ENCODE measurements at regions not wholly inside any gene's neighbourhood (a gene's known extent, or its start where the extent isn't known, plus 50 kb on each side); places are given as distances from the start of the nearest gene placed in this dataset.

DNA sequence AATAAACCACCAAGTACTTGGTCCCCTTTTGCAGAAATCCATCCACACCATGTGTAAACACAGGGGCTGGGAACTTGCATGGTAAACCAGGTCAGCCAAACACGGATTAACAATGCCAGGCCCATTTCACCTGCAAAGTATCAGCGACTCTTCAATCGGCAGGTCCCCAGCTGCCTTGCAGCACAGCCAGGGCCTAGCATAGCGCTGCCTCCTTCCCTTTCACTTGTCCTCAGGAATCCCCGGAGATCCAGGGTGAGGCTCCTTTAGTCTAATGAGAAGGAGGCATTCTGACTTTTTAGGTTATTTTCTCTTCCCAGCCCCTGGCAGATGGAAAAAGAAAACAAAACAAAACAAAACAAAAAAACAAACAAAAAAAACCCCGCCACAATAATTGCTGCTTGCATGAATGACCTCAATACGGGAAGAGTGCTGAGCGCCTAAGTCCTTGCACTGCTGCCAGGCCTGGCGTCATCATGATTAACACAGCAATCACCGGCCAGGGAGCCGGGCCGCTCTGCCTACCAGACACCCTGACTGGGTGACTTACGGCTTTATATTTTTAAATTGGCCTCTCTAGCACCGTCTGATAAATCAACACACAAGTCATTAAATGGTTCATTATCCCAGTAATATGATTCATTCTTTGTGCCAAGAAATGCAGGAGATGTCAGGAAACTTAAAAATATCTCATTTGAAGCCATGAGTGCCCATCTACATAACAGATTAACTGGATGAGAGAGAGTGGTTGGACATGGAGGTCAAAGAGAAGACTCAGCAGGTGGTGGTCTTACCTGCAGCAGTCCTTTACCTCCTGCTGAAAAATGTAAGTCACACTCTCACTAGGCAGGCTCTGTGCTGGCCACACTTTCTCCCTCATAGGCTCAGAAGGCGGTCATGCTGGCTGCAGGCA lies 692.7 kb downstream of the UQCRFS1 start:
- Histone ChIP-seq H3K36me3 (ENCODE audit: control insufficient read depth in 5 of 5, insufficient read depth in 5 of 5, low read length in 5 of 5) (no peaks in the 10 kb centered on the region), H3K27me3 (ENCODE audit: control insufficient read depth in 5 of 5, insufficient read depth in 4 of 5, low read length in 5 of 5) (no peaks in the 10 kb centered on the region), H3K4me1 (ENCODE audit: control insufficient read depth in 5 of 5, insufficient read depth in 5 of 5, low read length in 5 of 5) (no peaks in the 10 kb centered on the region), H3K27ac (ENCODE audit: low read depth, low read length) (no peak overlapping the region), H3K9ac (ENCODE audit: low read length in 5 of 5) (peak overlapping the region in 1 of 5 donors; percentile 20), H3K9me3 (ENCODE audit: control insufficient read depth in 5 of 5, low read length in 5 of 5) (no peaks in the 10 kb centered on the region), H3K4me3 (ENCODE audit: low read depth in 1 of 5, low read length in 5 of 5) (no peak overlapping the region)

DNA sequence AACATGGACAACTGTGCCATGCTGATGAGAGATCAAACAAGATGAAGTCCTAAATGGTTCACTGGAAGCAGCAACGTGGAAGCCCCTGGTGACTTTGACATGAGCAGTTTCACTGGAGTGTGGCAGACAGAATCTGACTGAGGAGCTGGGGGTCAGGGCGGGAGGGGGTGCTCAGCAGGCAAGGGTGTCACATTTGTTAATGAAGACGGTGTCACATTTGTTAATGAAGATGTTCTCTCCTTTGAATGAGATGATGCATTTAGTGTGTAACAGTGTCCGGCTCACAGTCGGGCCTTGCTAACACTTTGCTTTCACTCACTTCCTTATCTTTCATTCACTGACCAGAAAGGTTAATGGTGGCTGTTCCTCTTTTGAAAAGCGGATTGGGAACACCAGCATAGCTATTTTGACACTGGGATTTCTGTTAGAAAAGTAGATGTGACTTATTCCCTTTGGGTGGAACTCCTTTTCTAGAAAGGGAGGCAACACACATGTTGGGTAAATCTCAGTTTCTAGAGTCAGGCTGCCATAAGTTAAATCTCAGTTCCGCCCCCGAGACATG lies 693.7 kb downstream of the UQCRFS1 start:
- Histone ChIP-seq H3K27me3 (ENCODE audit: control insufficient read depth in 5 of 5, insufficient read depth in 4 of 5, low read length in 5 of 5) (no peaks in the 10 kb centered on the region), H3K4me1 (ENCODE audit: control insufficient read depth in 5 of 5, insufficient read depth in 5 of 5, low read length in 5 of 5) (no peaks in the 10 kb centered on the region), H3K27ac (ENCODE audit: low read depth, low read length) (no peak overlapping the region), H3K9ac (ENCODE audit: low read length in 5 of 5) (no peak overlapping the region), H3K36me3 (ENCODE audit: control insufficient read depth in 5 of 5, insufficient read depth in 5 of 5, low read length in 5 of 5) (no peaks in the 10 kb centered on the region), H3K4me3 (ENCODE audit: low read depth in 1 of 5, low read length in 5 of 5) (no peak overlapping the region), H3K9me3 (ENCODE audit: control insufficient read depth in 5 of 5, low read length in 5 of 5) (no peaks in the 10 kb centered on the region)

- no peak overlapping the region for H3K27ac ChIP-seq (ENCODE audit: low read depth, low read length)
- H3K36me3 ChIP-seq (ENCODE audit: control insufficient read depth in 5 of 5, insufficient read depth in 5 of 5, low read length in 5 of 5): no peaks in the 10 kb centered on the region
- H3K4me1 ChIP-seq (ENCODE audit: control insufficient read depth in 5 of 5, insufficient read depth in 5 of 5, low read length in 5 of 5): no peaks in the 10 kb centered on the region
- H3K9me3 ChIP-seq (ENCODE audit: control insufficient read depth in 5 of 5, low read length in 5 of 5): no peaks in the 10 kb centered on the region
- no peak overlapping the region for H3K4me3 ChIP-seq (ENCODE audit: low read depth in 1 of 5, low read length in 5 of 5)
- no peaks in the 10 kb centered on the region for H3K27me3 ChIP-seq (ENCODE audit: control insufficient read depth in 5 of 5, insufficient read depth in 4 of 5, low read length in 5 of 5)
- no peak overlapping the region for H3K9ac ChIP-seq (ENCODE audit: low read length in 5 of 5)
Observed at GRCh38 chr19:28516415-28516872, 696.5 kb downstream of the UQCRFS1 start.

- H3K9ac ChIP-seq (ENCODE audit: low read length in 5 of 5): no peak overlapping the region
- no peak overlapping the region for H3K27ac ChIP-seq (ENCODE audit: low read depth, low read length)
- no peaks in the 10 kb centered on the region for H3K4me1 ChIP-seq (ENCODE audit: control insufficient read depth in 5 of 5, insufficient read depth in 5 of 5, low read length in 5 of 5)
- H3K36me3 ChIP-seq (ENCODE audit: control insufficient read depth in 5 of 5, insufficient read depth in 5 of 5, low read length in 5 of 5): no peaks in the 10 kb centered on the region
- H3K9me3 ChIP-seq (ENCODE audit: control insufficient read depth in 5 of 5, low read length in 5 of 5): no peaks in the 10 kb centered on the region
- no peak overlapping the region for H3K4me3 ChIP-seq (ENCODE audit: low read depth in 1 of 5, low read length in 5 of 5)
- H3K27me3 ChIP-seq (ENCODE audit: control insufficient read depth in 5 of 5, insufficient read depth in 4 of 5, low read length in 5 of 5): no peaks in the 10 kb centered on the region
Observed at GRCh38 chr19:28514166-28514565, 698.8 kb downstream of the UQCRFS1 start.

GRCh38 chr19:28511655-28512054 lies 701.3 kb downstream of the UQCRFS1 start:
- no peak overlapping the region for H3K9ac ChIP-seq (ENCODE audit: low read length in 5 of 5)
- no peak overlapping the region for H3K27ac ChIP-seq (ENCODE audit: low read depth, low read length)
- H3K4me1 ChIP-seq (ENCODE audit: control insufficient read depth in 5 of 5, insufficient read depth in 5 of 5, low read length in 5 of 5): no peaks in the 10 kb centered on the region
- H3K36me3 ChIP-seq (ENCODE audit: control insufficient read depth in 5 of 5, insufficient read depth in 5 of 5, low read length in 5 of 5): no peaks in the 10 kb centered on the region
- H3K4me3 ChIP-seq (ENCODE audit: low read depth in 1 of 5, low read length in 5 of 5): no peak overlapping the region
- H3K9me3 ChIP-seq (ENCODE audit: control insufficient read depth in 5 of 5, low read length in 5 of 5): no peaks in the 10 kb centered on the region
- H3K27me3 ChIP-seq (ENCODE audit: control insufficient read depth in 5 of 5, insufficient read depth in 4 of 5, low read length in 5 of 5): no peaks in the 10 kb centered on the region

DNA sequence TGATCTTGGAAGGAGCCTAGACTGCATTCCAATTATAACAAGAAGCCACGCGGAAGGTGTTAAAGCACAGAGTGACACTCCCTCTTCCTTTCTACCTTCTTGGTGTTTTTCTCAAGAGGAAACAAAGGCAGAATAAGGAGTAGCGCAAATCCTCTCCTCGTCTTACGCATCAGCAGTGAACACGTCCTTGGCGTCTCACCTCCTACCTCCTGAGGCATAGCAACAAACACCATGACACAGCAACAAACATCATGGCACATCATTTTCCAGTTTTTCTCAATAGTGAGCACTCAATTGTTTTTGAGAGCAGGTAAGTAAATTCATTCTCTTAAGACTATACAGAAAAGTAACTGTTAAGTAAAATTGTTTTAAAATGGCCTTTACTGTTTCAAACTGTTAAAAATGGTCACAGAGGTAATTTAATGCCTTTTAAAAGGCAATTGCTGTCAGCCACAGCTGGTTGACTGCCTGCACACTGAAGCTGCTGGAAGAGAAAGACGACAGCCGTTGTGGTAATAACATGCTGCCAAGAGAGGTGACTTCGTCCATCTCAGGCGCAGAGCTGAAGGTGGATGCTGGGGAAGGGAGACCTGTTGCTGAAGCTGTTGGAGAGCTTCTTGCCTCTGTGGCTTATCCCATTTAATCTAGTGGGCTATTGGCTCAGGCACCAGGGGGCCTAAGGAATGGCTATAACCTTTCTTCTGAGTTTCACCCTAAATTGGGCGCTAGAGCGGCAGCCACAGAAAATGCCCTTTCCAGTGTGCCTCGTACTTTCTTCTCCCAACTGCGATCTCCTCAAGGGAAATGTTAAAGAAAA lies 703.7 kb downstream of the UQCRFS1 start:
- Histone ChIP-seq H3K4me1 (ENCODE audit: control insufficient read depth in 5 of 5, insufficient read depth in 5 of 5, low read length in 5 of 5) (peaks cover 0 to 2% (median 0%) of the 10 kb centered on the region in 5 donors), H3K9ac (ENCODE audit: low read length in 5 of 5) (no peak overlapping the region), H3K36me3 (ENCODE audit: control insufficient read depth in 5 of 5, insufficient read depth in 5 of 5, low read length in 5 of 5) (no peaks in the 10 kb centered on the region), H3K27me3 (ENCODE audit: control insufficient read depth in 5 of 5, insufficient read depth in 4 of 5, low read length in 5 of 5) (no peaks in the 10 kb centered on the region), H3K9me3 (ENCODE audit: control insufficient read depth in 5 of 5, low read length in 5 of 5) (no peaks in the 10 kb centered on the region), H3K4me3 (ENCODE audit: low read depth in 1 of 5, low read length in 5 of 5) (no peak overlapping the region), H3K27ac (ENCODE audit: low read depth, low read length) (no peak overlapping the region)

DNA sequence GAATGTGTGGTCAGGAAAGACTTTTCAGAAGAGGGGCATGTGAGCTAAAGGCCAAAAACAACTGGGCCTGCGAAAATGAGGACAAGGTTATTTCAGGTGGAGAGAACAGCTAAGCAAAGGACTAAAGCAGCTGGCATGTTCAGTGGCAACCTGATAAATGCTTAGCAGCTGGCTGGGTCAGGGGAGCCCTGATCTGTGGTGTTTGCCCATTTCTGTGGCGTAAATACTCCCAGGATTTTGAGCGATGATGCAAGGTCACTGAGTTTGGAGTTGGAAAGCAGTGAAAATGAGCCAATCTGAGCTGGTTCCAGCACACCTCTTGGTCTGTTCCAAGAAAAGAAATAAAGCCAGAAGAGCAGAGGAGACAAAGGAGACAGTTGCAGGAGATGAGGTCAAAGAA lies 704.3 kb downstream of the UQCRFS1 start:
- Histone ChIP-seq H3K27ac (ENCODE audit: low read depth, low read length) (no peak overlapping the region), H3K4me3 (ENCODE audit: low read depth in 1 of 5, low read length in 5 of 5) (no peak overlapping the region), H3K36me3 (ENCODE audit: control insufficient read depth in 5 of 5, insufficient read depth in 5 of 5, low read length in 5 of 5) (no peaks in the 10 kb centered on the region), H3K4me1 (ENCODE audit: control insufficient read depth in 5 of 5, insufficient read depth in 5 of 5, low read length in 5 of 5) (peaks cover 0 to 2% (median 0%) of the 10 kb centered on the region in 5 donors), H3K9ac (ENCODE audit: low read length in 5 of 5) (no peak overlapping the region), H3K27me3 (ENCODE audit: control insufficient read depth in 5 of 5, insufficient read depth in 4 of 5, low read length in 5 of 5) (no peaks in the 10 kb centered on the region), H3K9me3 (ENCODE audit: control insufficient read depth in 5 of 5, low read length in 5 of 5) (no peaks in the 10 kb centered on the region)

GRCh38 chr19:28505933-28506332 lies 707.0 kb downstream of the UQCRFS1 start:
- no peaks in the 10 kb centered on the region for H3K9me3 ChIP-seq (ENCODE audit: control insufficient read depth in 5 of 5, low read length in 5 of 5)
- H3K9ac ChIP-seq (ENCODE audit: low read length in 5 of 5): no peak overlapping the region
- H3K4me3 ChIP-seq (ENCODE audit: low read depth in 1 of 5, low read length in 5 of 5): no peak overlapping the region
- no peaks in the 10 kb centered on the region for H3K27me3 ChIP-seq (ENCODE audit: control insufficient read depth in 5 of 5, insufficient read depth in 4 of 5, low read length in 5 of 5)
- H3K4me1 ChIP-seq (ENCODE audit: control insufficient read depth in 5 of 5, insufficient read depth in 5 of 5, low read length in 5 of 5): peaks cover 0 to 2% (median 0%) of the 10 kb centered on the region in 5 donors
- no peaks in the 10 kb centered on the region for H3K36me3 ChIP-seq (ENCODE audit: control insufficient read depth in 5 of 5, insufficient read depth in 5 of 5, low read length in 5 of 5)
- no peak overlapping the region for H3K27ac ChIP-seq (ENCODE audit: low read depth, low read length)

GRCh38 chr19:28505134-28505533 lies 707.8 kb downstream of the UQCRFS1 start:
- Histone ChIP-seq H3K36me3 (ENCODE audit: control insufficient read depth in 5 of 5, insufficient read depth in 5 of 5, low read length in 5 of 5) (no peaks in the 10 kb centered on the region), H3K27me3 (ENCODE audit: control insufficient read depth in 5 of 5, insufficient read depth in 4 of 5, low read length in 5 of 5) (peaks cover 0 to 4% (median 0%) of the 10 kb centered on the region in 5 donors), H3K4me1 (ENCODE audit: control insufficient read depth in 5 of 5, insufficient read depth in 5 of 5, low read length in 5 of 5) (peaks cover 0 to 2% (median 0%) of the 10 kb centered on the region in 5 donors), H3K9me3 (ENCODE audit: control insufficient read depth in 5 of 5, low read length in 5 of 5) (no peaks in the 10 kb centered on the region), H3K27ac (ENCODE audit: low read depth, low read length) (no peak overlapping the region), H3K4me3 (ENCODE audit: low read depth in 1 of 5, low read length in 5 of 5) (no peak overlapping the region), H3K9ac (ENCODE audit: low read length in 5 of 5) (no peak overlapping the region)

DNA sequence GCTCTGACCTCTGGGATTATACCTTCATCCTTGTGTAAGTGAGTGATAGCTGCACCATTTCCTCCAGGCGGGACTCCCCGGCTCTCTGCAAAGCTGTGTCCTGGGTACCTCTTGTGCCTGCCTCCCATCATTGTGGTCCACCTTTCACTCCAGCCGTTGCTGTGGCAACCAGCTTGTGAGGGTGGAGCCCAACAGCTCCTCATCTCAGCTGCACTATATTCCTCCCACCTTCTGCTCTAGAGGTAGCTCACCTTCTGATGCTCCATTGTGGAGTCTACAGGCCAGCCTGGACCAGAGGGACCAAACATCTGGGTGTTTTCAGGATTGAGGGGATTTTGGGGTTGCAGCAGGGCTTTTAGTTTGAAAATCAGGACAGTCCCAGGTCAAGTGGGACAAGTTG lies 708.2 kb downstream of the UQCRFS1 start:
- peaks cover 0 to 2% (median 0%) of the 10 kb centered on the region in 5 donors for H3K4me1 ChIP-seq (ENCODE audit: control insufficient read depth in 5 of 5, insufficient read depth in 5 of 5, low read length in 5 of 5)
- no peak overlapping the region for H3K27ac ChIP-seq (ENCODE audit: low read depth, low read length)
- H3K27me3 ChIP-seq (ENCODE audit: control insufficient read depth in 5 of 5, insufficient read depth in 4 of 5, low read length in 5 of 5): peaks cover 0 to 4% (median 0%) of the 10 kb centered on the region in 5 donors
- no peaks in the 10 kb centered on the region for H3K36me3 ChIP-seq (ENCODE audit: control insufficient read depth in 5 of 5, insufficient read depth in 5 of 5, low read length in 5 of 5)
- no peak overlapping the region for H3K4me3 ChIP-seq (ENCODE audit: low read depth in 1 of 5, low read length in 5 of 5)
- H3K9ac ChIP-seq (ENCODE audit: low read length in 5 of 5): no peak overlapping the region
- no peaks in the 10 kb centered on the region for H3K9me3 ChIP-seq (ENCODE audit: control insufficient read depth in 5 of 5, low read length in 5 of 5)
